GM21360 (cell line): ENCODE measurements at regions not wholly inside any gene's neighbourhood (a gene's known extent, or its start where the extent isn't known, plus 50 kb on each side); places are given as distances from the start of the nearest gene placed in this dataset.

ENCODE experiments used
- ATAC-seq: cut with Tn5 transposase; IDR thresholded peaks from one replicate; pipeline ENCODE4 v1.9.1; 2021; ENCODE audit warnings: mild to moderate bottlenecking, moderate library complexity; ENCODE audit not compliant: unreplicated experiment

DNA sequence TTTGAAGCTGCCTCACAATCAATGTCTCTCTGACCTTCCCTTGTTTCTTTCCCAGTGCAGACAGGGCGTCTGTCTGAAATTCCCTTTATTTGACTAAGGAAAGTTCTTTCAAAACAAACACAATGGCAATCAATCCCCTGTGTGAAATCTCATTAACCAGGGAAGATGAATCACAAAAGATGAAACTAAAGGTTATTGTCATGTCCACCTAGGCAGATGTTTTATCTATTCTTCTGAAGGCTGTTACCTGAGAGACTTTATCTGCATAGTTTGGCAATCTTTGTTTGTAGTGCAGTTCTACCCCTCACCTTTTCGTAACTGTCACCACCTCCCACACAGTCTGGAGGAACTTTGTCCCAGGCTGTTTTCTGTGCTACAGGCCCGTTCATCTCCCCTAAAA is 217.5 kb upstream of the RIOK2 start:
- no peak for ATAC-seq

DNA sequence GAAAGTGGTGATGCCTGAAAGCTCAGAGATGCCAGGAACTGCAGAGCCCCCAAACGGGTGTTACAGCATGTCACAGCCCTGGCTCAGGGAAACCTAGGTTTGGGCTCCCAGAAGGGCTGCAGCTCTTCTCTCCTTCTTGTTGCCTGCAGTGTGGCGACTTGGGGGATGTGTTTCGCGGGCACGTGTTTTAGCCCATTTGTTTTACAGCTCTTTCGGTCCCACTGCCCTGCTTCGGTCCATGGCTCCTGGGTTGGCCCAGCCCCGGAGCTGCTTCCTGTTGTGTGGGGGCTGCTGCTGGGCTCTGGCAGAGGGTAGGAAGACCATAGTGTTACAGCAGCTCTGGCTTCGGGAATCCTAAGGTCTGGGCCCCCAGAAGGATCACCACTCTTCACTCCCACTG is 222.9 kb upstream of the RIOK2 start:
- ATAC-seq, result no peak

DNA sequence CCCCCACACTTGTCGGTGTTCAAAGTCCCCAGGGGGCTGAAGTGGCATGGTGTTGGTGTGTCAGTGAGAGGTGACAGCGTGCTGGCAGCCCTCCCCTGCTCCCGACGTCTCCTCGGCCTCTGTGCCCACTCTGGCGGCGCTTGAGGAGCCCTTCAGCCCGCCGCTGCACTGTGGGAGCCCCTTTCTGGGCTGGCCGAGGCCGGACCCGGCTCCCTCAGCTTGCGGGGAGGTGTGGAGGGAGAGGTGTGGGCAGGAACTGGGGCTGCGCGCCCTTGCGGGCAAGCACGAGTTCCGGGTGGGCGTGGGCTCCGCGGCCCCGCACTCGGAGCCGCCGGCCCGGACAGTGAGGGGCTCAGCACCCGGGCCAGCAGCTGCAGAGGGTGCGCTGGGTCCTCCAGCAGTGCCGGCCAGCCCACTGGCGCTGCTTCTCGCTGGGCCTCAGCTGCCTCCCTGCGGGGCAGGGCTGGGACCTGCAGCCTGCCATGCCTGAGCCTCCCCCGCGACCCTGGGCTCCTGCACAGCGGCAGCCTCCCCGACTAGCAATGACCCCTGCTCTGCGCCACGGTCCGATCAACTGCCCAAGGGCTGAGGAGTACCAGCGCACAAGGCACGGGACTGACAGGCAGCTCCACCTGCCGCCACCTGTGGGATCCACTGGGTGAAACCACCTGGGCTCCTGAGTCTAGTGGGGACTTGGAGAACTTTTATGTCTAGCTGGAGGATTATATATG is 224.1 kb upstream of the RIOK2 start:
- no peak for ATAC-seq

- ATAC-seq, result no peak
Observed at GRCh38 chr5:97408331-97408730, 225.3 kb upstream of the RIOK2 start.

- ATAC-seq, result no peak
Observed at GRCh38 chr5:97412959-97413358, 229.9 kb upstream of the RIOK2 start.

DNA sequence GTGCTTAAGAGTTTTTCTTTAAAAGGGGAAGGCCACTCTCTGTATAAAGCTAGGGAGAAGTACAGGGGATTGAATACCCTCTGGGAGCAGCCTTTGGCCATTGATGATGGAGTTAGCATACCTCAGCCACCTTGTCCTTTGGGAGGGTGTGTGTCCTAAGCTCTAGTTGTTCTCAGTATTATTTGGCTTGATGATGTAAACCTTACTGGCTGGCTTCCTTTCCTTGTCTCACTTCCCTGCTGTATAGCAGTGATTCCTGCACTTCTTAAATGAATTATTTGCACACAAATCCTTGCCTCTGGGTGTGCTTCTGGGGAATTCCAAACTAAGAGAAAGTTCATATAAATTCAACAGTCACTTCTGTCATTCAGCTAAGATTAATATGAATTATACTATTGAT is 234.9 kb upstream of the RIOK2 start:
- peak; percentile 39 for ATAC-seq

- peak; percentile 89 for ATAC-seq
Observed at GRCh38 chr5:97418462-97418861, 235.4 kb upstream of the RIOK2 start.

DNA sequence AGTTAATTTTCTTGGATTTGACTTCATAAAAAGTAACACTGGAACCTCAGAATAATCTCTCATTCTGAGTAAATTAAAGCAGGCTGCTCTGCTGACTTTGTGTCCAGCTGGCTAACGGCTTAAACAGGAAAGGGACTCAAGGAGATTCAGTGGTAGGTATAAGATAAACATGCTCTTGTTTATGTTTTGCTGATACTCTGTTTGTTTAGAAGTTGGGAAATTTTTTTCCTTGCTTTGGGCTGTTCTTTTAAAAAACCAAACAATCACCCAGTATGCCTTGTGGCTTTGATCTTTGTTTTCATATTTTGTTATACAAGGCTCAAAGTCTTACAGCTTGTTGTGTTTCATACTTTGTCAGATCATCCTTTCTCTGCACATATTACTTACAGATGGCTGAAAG is 237.6 kb upstream of the RIOK2 start:
- no peak for ATAC-seq

DNA sequence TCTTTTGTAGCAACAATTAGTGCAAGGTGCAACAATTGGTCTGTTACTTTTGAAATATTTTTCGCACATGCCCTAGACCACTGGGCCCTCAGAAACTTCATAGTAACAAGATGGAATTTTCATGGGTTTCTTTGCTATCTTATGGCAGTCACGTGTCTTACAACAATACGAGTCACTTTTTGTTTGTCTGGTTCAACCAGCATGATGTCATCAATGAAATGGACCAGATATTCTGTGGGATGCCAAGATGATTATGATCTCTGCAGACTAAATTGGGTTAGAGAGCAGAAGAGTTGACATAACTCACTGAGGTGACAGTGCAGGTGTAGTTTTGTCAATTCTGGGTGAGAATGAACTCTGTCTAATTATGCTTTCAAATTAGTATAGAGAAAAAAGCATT is 239.6 kb upstream of the RIOK2 start:
- ATAC-seq, result no peak

DNA sequence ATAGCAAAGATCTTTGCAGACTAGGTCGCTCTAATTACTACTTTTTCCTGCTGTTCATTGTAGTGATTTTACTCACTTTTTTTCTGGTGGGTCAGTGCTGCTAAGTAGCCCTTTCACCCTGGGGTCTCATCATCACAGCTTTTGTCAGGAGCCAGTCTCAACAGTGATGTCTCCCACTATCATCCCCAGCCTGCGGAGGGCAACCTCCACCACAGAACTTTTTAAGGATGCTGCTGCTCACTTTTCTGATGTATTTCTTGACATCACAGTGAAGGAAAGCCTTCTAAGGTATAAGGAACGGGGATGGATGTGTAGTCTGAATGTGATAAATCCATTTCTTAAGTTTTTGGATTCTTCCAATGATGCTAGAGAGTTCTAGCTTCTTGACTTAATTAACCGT is 242.5 kb upstream of the RIOK2 start:
- ATAC-seq, result no peak

- ATAC-seq, result no peak
Observed at GRCh38 chr5:97427235-97427634, 244.2 kb upstream of the RIOK2 start.

DNA sequence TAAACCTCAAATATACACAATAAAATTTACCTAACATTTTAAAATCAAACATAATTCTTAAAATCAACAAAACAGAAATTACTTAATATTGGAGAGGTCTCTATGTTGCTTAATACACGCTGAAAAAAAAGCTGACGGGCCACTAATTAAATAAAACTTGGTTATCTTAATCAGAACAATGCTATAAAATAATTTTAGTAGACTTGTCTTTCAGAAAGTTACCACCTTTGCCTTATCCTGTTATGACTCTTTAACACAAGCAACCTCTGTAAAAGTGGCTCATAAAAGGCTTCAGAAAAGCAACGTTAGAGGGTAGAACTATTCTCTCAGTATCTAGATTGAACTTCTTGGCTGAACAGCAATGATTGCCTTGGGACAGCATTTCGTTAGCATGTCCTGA is 251.0 kb upstream of the RIOK2 start:
- ATAC-seq, result no peak

DNA sequence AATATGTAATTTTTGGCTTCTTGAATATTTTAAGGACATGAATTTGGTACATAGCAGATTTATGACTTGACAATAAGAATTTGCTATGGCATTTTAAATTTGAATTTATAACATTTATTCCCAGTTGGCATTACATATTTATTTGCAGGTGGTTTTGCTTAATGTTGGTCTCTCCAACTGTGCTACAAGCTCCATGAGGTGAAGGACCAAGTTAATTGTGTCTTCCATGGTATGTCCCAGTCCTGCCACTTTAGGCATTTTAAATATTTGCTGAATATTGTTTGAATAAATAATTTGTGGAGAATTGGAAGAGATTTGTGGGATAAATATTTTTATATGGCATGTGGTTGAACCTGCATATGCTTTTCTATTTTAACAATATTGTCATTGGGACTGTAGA is 253.4 kb upstream of the RIOK2 start:
- no peak for ATAC-seq

GRCh38 chr5:97443740-97444139 is 260.7 kb upstream of the RIOK2 start:
- ATAC-seq, result no peak

- ATAC-seq, result no peak
Observed at GRCh38 chr5:97449172-97449571, 266.1 kb upstream of the RIOK2 start.

GRCh38 chr5:97452646-97453045 is 269.6 kb upstream of the RIOK2 start:
- no peak for ATAC-seq

GRCh38 chr5:97453263-97453662 is 270.2 kb upstream of the RIOK2 start:
- ATAC-seq, result no peak

GRCh38 chr5:97454015-97454414 is 271.0 kb upstream of the RIOK2 start:
- no peak for ATAC-seq

- ATAC-seq, result no peak
Observed at GRCh38 chr5:97455996-97456395, 272.9 kb upstream of the RIOK2 start.

DNA sequence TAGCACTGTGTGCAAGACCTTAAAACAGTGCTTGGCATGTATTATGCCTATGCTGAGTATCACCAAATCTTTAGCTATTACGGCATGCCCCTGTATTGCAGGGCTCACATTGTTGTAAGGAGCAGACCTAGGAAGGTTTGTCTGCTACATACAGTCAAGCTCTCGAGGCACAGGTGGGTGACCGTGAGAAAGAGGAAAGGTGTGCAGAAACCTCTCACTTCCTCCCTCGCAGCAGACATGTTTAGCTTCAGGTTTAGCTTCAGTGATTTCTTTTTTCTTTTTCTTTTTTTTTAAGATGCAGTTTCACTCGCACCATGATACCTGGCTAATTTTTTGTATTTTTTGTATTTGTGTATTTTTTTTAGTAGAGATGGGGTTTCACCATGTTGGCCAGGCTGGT is 275.8 kb upstream of the RIOK2 start:
- ATAC-seq, result peak; percentile 95

- no peak for ATAC-seq
Observed at GRCh38 chr5:97471951-97472350, 288.9 kb upstream of the RIOK2 start.

DNA sequence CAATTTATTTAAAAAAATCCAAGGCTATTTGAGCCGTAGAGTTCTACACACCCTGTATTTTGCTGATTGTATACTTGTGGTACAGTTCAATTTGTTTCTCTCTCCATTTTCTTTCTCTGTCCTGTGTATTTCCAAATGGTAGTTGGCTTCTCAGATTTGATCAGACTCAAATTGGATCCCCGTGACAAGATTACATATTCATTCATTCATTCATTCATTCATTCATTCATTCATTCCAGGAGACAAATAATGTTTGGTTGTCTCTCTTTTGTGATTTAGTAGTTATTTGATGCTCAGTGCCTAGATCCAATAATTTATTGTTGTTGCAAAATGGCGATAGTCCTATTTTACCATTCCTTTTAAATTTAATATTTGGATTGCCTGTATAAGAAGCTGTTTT is 292.8 kb upstream of the RIOK2 start:
- no peak for ATAC-seq

DNA sequence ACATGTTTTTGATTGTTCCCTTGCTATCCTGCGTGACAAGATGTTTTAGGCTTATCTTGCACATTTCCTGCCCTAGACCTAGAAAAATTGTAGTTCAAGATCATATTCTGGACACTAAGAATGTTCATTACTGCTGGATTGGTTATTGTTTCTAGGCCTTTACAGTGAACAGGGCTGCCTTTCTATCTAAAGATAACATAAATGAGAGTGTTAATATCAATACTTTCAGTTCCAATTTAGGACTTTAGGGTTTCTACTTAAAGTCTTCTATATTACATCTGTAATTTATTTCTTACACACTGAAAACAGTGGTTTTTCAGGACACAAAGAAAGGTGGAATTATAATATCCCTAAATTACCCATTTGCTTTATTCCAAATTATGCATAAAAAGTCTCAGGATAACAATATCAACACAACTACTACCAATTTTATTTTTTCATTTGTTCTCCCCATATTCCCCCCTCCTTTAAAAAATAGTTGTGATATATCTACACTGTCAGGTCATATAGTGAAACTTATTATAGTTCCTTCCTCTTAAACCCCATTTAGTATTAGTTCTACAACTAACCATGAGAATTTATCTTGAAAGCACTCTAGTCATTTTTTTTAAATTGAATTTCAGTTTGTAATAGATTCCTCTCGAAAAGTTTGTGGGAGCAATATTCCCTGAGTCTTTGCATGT is 293.9 kb upstream of the RIOK2 start:
- ATAC-seq, result peak; percentile 65
